KMS-11 (cell line): ENCODE measurements at regions not wholly inside any gene's neighbourhood (a gene's known extent, or its start where the extent isn't known, plus 50 kb on each side); places are given as distances from the start of the nearest gene placed in this dataset.
"Not testable (repeated sequence)": the region's sequence is repeated elsewhere in the genome, so short reads cannot be mapped to it uniquely, and the experiment has no call there.

ENCODE experiments used
- H2AFZ ChIP-seq: fragments of 200-600 bp; sonication (generic); 2 replicates; pipeline ENCODE4 v1.6.1; 2016; ENCODE audit warnings: antibody characterized with exemption, mixed run types, low read depth
- H3K27ac ChIP-seq: fragments of 200-600 bp; sonication (generic); 2 replicates; pipeline ENCODE4 v1.6.1; 2016; ENCODE audit warnings: mild to moderate bottlenecking, mixed run types
- H3K27me3 ChIP-seq: fragments of 200-600 bp; sonication (generic); 2 replicates; pipeline ENCODE4 v1.6.1; 2017; ENCODE audit warnings: mild to moderate bottlenecking, low read depth, mixed run types, moderate library complexity; ENCODE audit not compliant: insufficient read depth
- H3K36me3 ChIP-seq: fragments of 200-600 bp; sonication (generic); 2 replicates; pipeline ENCODE4 v1.6.1; 2017; ENCODE audit warnings: mild to moderate bottlenecking, mixed run types; ENCODE audit not compliant: insufficient read depth
- H3K4me1 ChIP-seq: fragments of 200-600 bp; sonication (generic); 2 replicates; pipeline ENCODE4 v1.6.1; 2016; ENCODE audit warnings: mild to moderate bottlenecking, low read depth, mixed run types; ENCODE audit not compliant: poor library complexity, severe bottlenecking
- H3K4me2 ChIP-seq: fragments of 200-600 bp; sonication (generic); 2 replicates; pipeline ENCODE4 v1.7.0; 2016; ENCODE audit warnings: mild to moderate bottlenecking, mixed run types
- H3K4me3 ChIP-seq: fragments of 200-600 bp; sonication (generic); IDR thresholded peaks from 2 replicates; pipeline ENCODE4 v1.6.1; 2017; ENCODE audit warnings: low read depth, low read length, mixed read lengths; ENCODE audit not compliant: insufficient read depth
- H3K79me2 ChIP-seq: fragments of 200-600 bp; sonication (generic); 2 replicates; pipeline ENCODE4 v1.6.1; 2016; ENCODE audit warnings: low read depth, mixed run types; ENCODE audit not compliant: insufficient read depth
- H3K9ac ChIP-seq: fragments of 200-600 bp; sonication (generic); 2 replicates; pipeline ENCODE4 v1.6.1; 2016; ENCODE audit warnings: mild to moderate bottlenecking, mixed run types
- H4K20me1 ChIP-seq: fragments of 200-600 bp; sonication (generic); 2 replicates; pipeline ENCODE4 v1.6.1; 2016; ENCODE audit warnings: mild to moderate bottlenecking, mixed run types; ENCODE audit not compliant: insufficient read depth
- CTCF ChIP-seq: fragments of 200-600 bp; sonication (generic); conservative IDR thresholded peaks from 2 replicates; pipeline ENCODE4 v1.6.1; 2017; ENCODE audit warnings: low read depth, mild to moderate bottlenecking, antibody characterized with exemption, low read length, moderate library complexity, mixed read lengths

GRCh38 chr12:9323144-9323681 is 115.0 kb upstream of the PZP start:
- no peak overlapping the region for H3K4me3 ChIP-seq
- H3K27me3 ChIP-seq = no peaks in the 10 kb centered on the region
- H3K36me3 ChIP-seq = no peaks in the 10 kb centered on the region
- no peak for TF ChIP-seq CTCF
- H3K27ac ChIP-seq = no peak overlapping the region
- H2AFZ ChIP-seq = no peak overlapping the region
- H3K4me1 ChIP-seq = no peaks in the 10 kb centered on the region
- no peak overlapping the region for H3K9ac ChIP-seq
- H3K79me2 ChIP-seq = no peaks in the 10 kb centered on the region
- H3K4me2 ChIP-seq = no peak overlapping the region
- H4K20me1 ChIP-seq = no peaks in the 10 kb centered on the region

- Histone ChIP-seq H3K27ac (no peak overlapping the region), H3K4me2 (no peak overlapping the region), H3K9ac (no peak overlapping the region), H3K4me1 (no peaks in the 10 kb centered on the region), H3K36me3 (no peaks in the 10 kb centered on the region), H3K79me2 (no peaks in the 10 kb centered on the region), H2AFZ (no peak overlapping the region), H4K20me1 (no peaks in the 10 kb centered on the region), H3K4me3 (no peak overlapping the region), H3K27me3 (no peaks in the 10 kb centered on the region)
- TF ChIP-seq CTCF = no peak
These were observed 111.6 kb upstream of the PZP start for GRCh38 chr12:9319842-9320173.

GRCh38 chr12:9319044-9319841 is 111.0 kb upstream of the PZP start:
- Histone ChIP-seq H3K36me3 (no peaks in the 10 kb centered on the region), H3K27me3 (no peaks in the 10 kb centered on the region), H3K79me2 (no peaks in the 10 kb centered on the region), H3K4me1 (no peaks in the 10 kb centered on the region), H3K9ac (no peak overlapping the region), H2AFZ (no peak overlapping the region), H3K4me2 (no peak overlapping the region), H4K20me1 (no peaks in the 10 kb centered on the region), H3K4me3 (no peak overlapping the region), H3K27ac (no peak overlapping the region)
- TF ChIP-seq CTCF = no peak

GRCh38 chr12:9313479-9313878 is 105.3 kb upstream of the PZP start:
- H3K79me2 ChIP-seq, H4K20me1 ChIP-seq, H3K4me3 ChIP-seq, H3K36me3 ChIP-seq, H3K27me3 ChIP-seq, H3K4me1 ChIP-seq, H3K4me2 ChIP-seq, H3K27ac ChIP-seq, H3K9ac ChIP-seq, H2AFZ ChIP-seq: not testable (repeated sequence)

- H3K9ac ChIP-seq, H3K4me2 ChIP-seq, H2AFZ ChIP-seq, H3K4me3 ChIP-seq, H3K27ac ChIP-seq, H4K20me1 ChIP-seq, H3K27me3 ChIP-seq, H3K4me1 ChIP-seq, H3K79me2 ChIP-seq, H3K36me3 ChIP-seq: not testable (repeated sequence)
These were observed 104.5 kb upstream of the PZP start for GRCh38 chr12:9312406-9313392.

- not testable (repeated sequence) for H3K9ac ChIP-seq, H3K27me3 ChIP-seq, H3K79me2 ChIP-seq, H3K27ac ChIP-seq, H3K36me3 ChIP-seq, H3K4me3 ChIP-seq, H3K4me2 ChIP-seq, H3K4me1 ChIP-seq, H4K20me1 ChIP-seq, H2AFZ ChIP-seq
These were observed 103.3 kb upstream of the PZP start for GRCh38 chr12:9311454-9311853.

- not testable (repeated sequence) for H2AFZ ChIP-seq, H3K4me3 ChIP-seq, H3K36me3 ChIP-seq, H3K4me1 ChIP-seq, H3K79me2 ChIP-seq, H4K20me1 ChIP-seq, H3K4me2 ChIP-seq, H3K27me3 ChIP-seq, H3K9ac ChIP-seq, H3K27ac ChIP-seq
These were observed 102.5 kb upstream of the PZP start for GRCh38 chr12:9310645-9311044.
